ENCODE measurements at regions not wholly inside any gene's neighbourhood (a gene's known extent, or its start where the extent isn't known, plus 50 kb on each side); places are given as distances from the start of the nearest gene placed in this dataset.

DNA sequence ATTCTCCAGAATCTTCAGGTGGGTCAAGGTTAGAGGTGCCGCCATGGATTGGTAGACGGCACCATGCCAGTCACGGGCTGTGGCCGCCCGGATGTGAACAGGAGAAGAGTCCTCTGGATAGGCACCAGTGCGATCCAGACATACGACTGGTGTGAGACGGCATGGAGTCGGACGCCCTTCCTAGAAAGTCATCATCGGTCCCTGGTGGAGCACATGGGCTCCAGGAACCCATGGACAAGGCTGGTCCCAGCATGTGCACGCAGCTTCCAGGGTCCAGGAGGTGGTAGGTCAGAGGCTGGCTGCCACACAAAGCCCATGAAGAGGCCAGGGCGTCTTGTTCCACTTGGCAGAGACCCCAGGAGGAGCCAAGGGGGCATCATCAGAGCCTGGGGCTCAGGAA is 276.1 kb upstream of the LRRC3B start:
- TF ChIP-seq CTCF (conservative IDR thresholded peaks at IDR 0.05; ENCODE audit: low read depth), result no peak
- DNase-seq (ENCODE audit: low spot score), result no peak
- ChIA-PET CTCF (no interaction called here), POLR2A (ENCODE audit: low non-redundant PET) (no interaction called here)
- no peak overlapping the region for H3K27ac ChIP-seq

DNA sequence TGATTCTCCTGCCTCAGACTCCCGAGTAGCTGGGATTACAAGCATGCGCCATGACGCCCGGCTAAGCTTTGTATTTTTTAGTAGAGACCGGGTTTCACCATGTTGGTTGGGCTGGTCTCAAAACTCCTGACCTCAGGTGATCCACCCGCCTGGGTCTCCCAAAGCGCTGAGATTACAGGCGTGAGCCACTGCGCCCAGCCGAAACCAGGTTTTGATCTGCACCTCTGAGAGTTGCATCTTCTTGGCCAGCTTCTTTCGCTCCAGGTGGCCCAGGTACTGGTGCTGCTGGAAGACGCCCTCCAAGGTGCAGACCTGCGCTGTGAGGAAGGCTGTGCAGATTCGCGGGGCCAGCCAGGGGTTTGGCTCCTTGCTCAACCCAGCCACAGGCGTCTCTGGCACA is 275.4 kb upstream of the LRRC3B start:
- TF ChIP-seq CTCF (conservative IDR thresholded peaks at IDR 0.05; ENCODE audit: low read depth), result no peak
- POLR2A ChIA-PET (ENCODE audit: low non-redundant PET), result no interaction called here
- no peak overlapping the region for H3K27ac ChIP-seq
- no peak for DNase-seq (ENCODE audit: low spot score)
- CTCF ChIA-PET, result no interaction called here

DNA sequence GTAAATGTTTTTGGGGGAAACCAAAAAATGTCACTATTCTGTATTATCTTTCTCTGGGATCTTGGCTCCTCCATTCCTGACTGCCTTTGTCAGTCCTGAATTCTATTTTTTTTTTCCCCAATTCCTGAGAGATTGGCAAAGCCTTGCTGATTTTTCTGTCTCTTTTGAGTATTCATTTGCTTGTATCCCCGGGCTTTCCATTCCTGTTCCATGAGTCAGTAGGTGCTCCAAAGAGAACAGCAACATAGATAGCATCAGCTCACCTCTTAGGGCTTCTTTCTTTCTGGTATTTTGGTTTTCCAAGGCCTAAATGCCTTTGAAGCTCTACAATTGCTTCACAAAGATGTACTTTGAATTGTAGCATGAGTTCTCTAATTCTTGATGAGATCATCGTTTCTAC is 271.7 kb upstream of the LRRC3B start:
- ChIA-PET CTCF (interaction anchor here (0.7 kb wide), 2 partner anchors 9 to 487 kb away, joined by 3 to 4 read pairs; no protein-coding TSS in a partner anchor), POLR2A (ENCODE audit: low non-redundant PET) (no interaction called here)
- DNase-seq (ENCODE audit: low spot score), result no peak
- no peak for TF ChIP-seq CTCF (conservative IDR thresholded peaks at IDR 0.05; ENCODE audit: low read depth)
- no peak overlapping the region for H3K27ac ChIP-seq

GRCh38 chr3:26353097-26353496 is 269.5 kb upstream of the LRRC3B start:
- no peak overlapping the region for H3K27ac ChIP-seq
- no peak for DNase-seq (ENCODE audit: low spot score)
- ChIA-PET POLR2A (ENCODE audit: low non-redundant PET) (no interaction called here), CTCF (no interaction called here)
- no peak for TF ChIP-seq CTCF (conservative IDR thresholded peaks at IDR 0.05; ENCODE audit: low read depth)

GRCh38 chr3:26358405-26358804 is 264.2 kb upstream of the LRRC3B start:
- ChIA-PET POLR2A (ENCODE audit: low non-redundant PET) (no interaction called here), CTCF (no interaction called here)

GRCh38 chr3:26365706-26366105 is 256.9 kb upstream of the LRRC3B start:
- no peak for TF ChIP-seq CTCF (conservative IDR thresholded peaks at IDR 0.05; ENCODE audit: low read depth)
- CTCF ChIA-PET, result no interaction called here
- no peak for DNase-seq (ENCODE audit: low spot score)
- no peak overlapping the region for H3K27ac ChIP-seq
- POLR2A ChIA-PET (ENCODE audit: low non-redundant PET), result no interaction called here

More at GRCh38 chr3:26358405-26358804, 264.2 kb upstream of the LRRC3B start:
- H3K27ac ChIP-seq, result no peak overlapping the region
- no peak for DNase-seq (ENCODE audit: low spot score)
- TF ChIP-seq CTCF (conservative IDR thresholded peaks at IDR 0.05; ENCODE audit: low read depth), result no peak

GRCh38 chr3:26368312-26368711 is 254.3 kb upstream of the LRRC3B start:
- no peak for DNase-seq (ENCODE audit: low spot score)
- no peak for TF ChIP-seq CTCF (conservative IDR thresholded peaks at IDR 0.05; ENCODE audit: low read depth)
- ChIA-PET CTCF (no interaction called here), POLR2A (ENCODE audit: low non-redundant PET) (no interaction called here)
- H3K27ac ChIP-seq, result no peak overlapping the region

Data from RWPE1 (cell line).